H1 (cell line): ENCODE measurements at regions not wholly inside any gene's neighbourhood (a gene's known extent, or its start where the extent isn't known, plus 50 kb on each side); places are given as distances from the start of the nearest gene placed in this dataset.

Source experiments
- CTCF ChIA-PET: fragments of 300-600 bp; sonication (Branson Sonifier 250); formaldehyde crosslinking; loops from one replicate; lab custom pipeline; 2021; ENCODE audit not compliant: partially characterized antibody; lab: Charles Lee
- POLR2A ChIA-PET: fragments of 300-600 bp; sonication (Branson Sonifier 250); formaldehyde crosslinking; loops from one replicate; lab custom pipeline; 2021; ENCODE audit warnings: inconsistent platforms; ENCODE audit not compliant: partially characterized antibody; lab: Charles Lee
- DNase-seq, 2 experiments: peaks; one replicate each; pipeline versions ENCODE4 v3.0.0 to v3.0.0-alpha.2; 2010 to 2022; ENCODE audit warnings: low spot score in 2 of 2, low read depth in 1 of 2, mixed read lengths in 1 of 2
- FAIRE-seq: peaks from 2 replicates; lab custom pipeline; 2011; peaks lifted over from hg19 to GRCh38; lab: Jason Lieb, UNC
- H2AFZ ChIP-seq: 2 replicates; pipeline ENCODE4 v1.8.1; 2012; ENCODE audit warnings: low read length, inconsistent platforms
- H2AK5ac ChIP-seq: 2 replicates; pipeline ENCODE4 v1.6.1; 2013; ENCODE audit warnings: low read depth, low read length
- H2BK120ac ChIP-seq: replicated peaks from 2 replicates; pipeline ENCODE3; 2013; ENCODE audit warnings: low read depth, low read length, inconsistent platforms
- H2BK12ac ChIP-seq: 2 replicates; pipeline ENCODE4 v1.6.1; 2013; ENCODE audit warnings: low read depth, low read length
- H2BK15ac ChIP-seq: 2 replicates; pipeline ENCODE4 v1.6.1; 2013; ENCODE audit warnings: low read length
- H2BK20ac ChIP-seq: 2 replicates; pipeline ENCODE4 v1.6.1; 2013; ENCODE audit warnings: low read length
- H2BK5ac ChIP-seq: 2 replicates; pipeline ENCODE4 v1.6.1; 2013; ENCODE audit warnings: low read depth, low read length
- H3K14ac ChIP-seq: 2 replicates; pipeline ENCODE4 v1.6.1; 2013; ENCODE audit warnings: inconsistent platforms; ENCODE audit not compliant: insufficient read length
- H3K18ac ChIP-seq: 2 replicates; pipeline ENCODE4 v1.6.1; 2013; ENCODE audit warnings: low read length; ENCODE audit errors: extremely low read depth
- H3K23ac ChIP-seq: 2 replicates; pipeline ENCODE4 v1.6.1; 2013; ENCODE audit warnings: inconsistent platforms; ENCODE audit not compliant: insufficient read length
- H3K23me2 ChIP-seq: 2 replicates; pipeline ENCODE4 v1.6.1; 2013; ENCODE audit warnings: low read depth, low read length
- H3K27ac ChIP-seq: 2 replicates; pipeline ENCODE4 v1.6.1; 2011; ENCODE audit warnings: low read depth, low read length, inconsistent platforms
- H3K27me3 ChIP-seq, 4 experiments: replicated peaks in 1 of 4; 1 replicate in 1 of 4; 2 replicates in 3 of 4; pipeline versions ENCODE4 v1.6.1 to v1.8.1; 2011 to 2013; ENCODE audit warnings: low read length in 3 of 4, mild to moderate bottlenecking in 3 of 4, inconsistent platforms in 2 of 4, mixed read lengths in 2 of 4, moderate library complexity in 1 of 4; ENCODE audit not compliant: control insufficient read depth in 3 of 4, insufficient read depth in 3 of 4; ENCODE audit errors: extremely low read depth in 1 of 4
- H3K36me3 ChIP-seq, 4 experiments: 2 replicates each; pipeline versions ENCODE4 v1.6.1 to v1.8.1; 2011 to 2013; ENCODE audit warnings: mild to moderate bottlenecking in 4 of 4, low read length in 3 of 4, moderate library complexity in 2 of 4, control low read depth in 1 of 4, inconsistent platforms in 1 of 4; ENCODE audit not compliant: insufficient read depth in 4 of 4, control insufficient read depth in 2 of 4
- H3K4ac ChIP-seq: replicated peaks from 2 replicates; pipeline ENCODE3; 2013; ENCODE audit warnings: low read length, low read depth, mixed read lengths, inconsistent platforms; ENCODE audit not compliant: insufficient read length
- H3K4me1 ChIP-seq, 4 experiments: replicated peaks in 1 of 4; 1 replicate in 1 of 4; 2 replicates in 3 of 4; pipeline versions ENCODE4 v1.6.1 to v1.8.1; 2011 to 2013; ENCODE audit warnings: low read length in 3 of 4, inconsistent platforms in 2 of 4, mixed read lengths in 1 of 4; ENCODE audit not compliant: insufficient read depth in 4 of 4, control insufficient read depth in 3 of 4
- H3K4me2 ChIP-seq, 2 experiments: 2 replicates each; pipeline versions ENCODE4 v1.6.1 to v1.8.1; 2011 to 2013; ENCODE audit warnings: low read depth in 2 of 2, low read length in 2 of 2, control low read depth in 1 of 2, inconsistent platforms in 1 of 2, mild to moderate bottlenecking in 1 of 2; ENCODE audit not compliant: insufficient read depth in 1 of 2
- H3K4me3 ChIP-seq, 4 experiments: fragments of 200-600, 300-600 bp in 1 of 4; sonication (generic), shearing (Covaris generic), sonication (Bioruptor Twin) in 1 of 4; 2 replicates each; pipeline versions ENCODE4 v1.5.1 to v1.8.1; 2011 to 2016; ENCODE audit warnings: low read length in 4 of 4, low read depth in 3 of 4, control low read depth in 2 of 4, inconsistent platforms in 2 of 4, mild to moderate bottlenecking in 2 of 4, mixed read lengths in 1 of 4, moderate library complexity in 1 of 4; ENCODE audit not compliant: insufficient read depth in 2 of 4; ENCODE audit errors: extremely low read depth in 1 of 4
- H3K56ac ChIP-seq: replicated peaks from 2 replicates; pipeline ENCODE3; 2013; ENCODE audit warnings: low read depth, mild to moderate bottlenecking, mixed read lengths, low read length, inconsistent platforms; ENCODE audit not compliant: insufficient read length
- H3K79me1 ChIP-seq: 2 replicates; pipeline ENCODE4 v1.6.1; 2013; ENCODE audit warnings: low read depth, low read length, control low read depth
- H3K79me2 ChIP-seq, 2 experiments: 2 replicates each; pipeline versions ENCODE4 v1.6.1 to v1.8.1; 2012 to 2013; ENCODE audit warnings: low read length in 2 of 2, mild to moderate bottlenecking in 2 of 2, inconsistent platforms in 1 of 2; ENCODE audit not compliant: insufficient read depth in 2 of 2, control insufficient read depth in 1 of 2
- H3K9ac ChIP-seq, 4 experiments: replicated peaks in 1 of 4; 1 replicate in 1 of 4; 2 replicates in 3 of 4; pipeline versions ENCODE4 v1.6.1 to v1.8.1; 2011 to 2013; ENCODE audit warnings: low read depth in 3 of 4, low read length in 3 of 4, control low read depth in 2 of 4, mild to moderate bottlenecking in 2 of 4, moderate library complexity in 2 of 4, inconsistent platforms in 1 of 4; ENCODE audit errors: extremely low read depth in 1 of 4
- H3K9me3 ChIP-seq, 2 experiments: 2 replicates each; pipeline versions ENCODE4 v1.6.1 to v1.8.1; 2012 to 2013; ENCODE audit warnings: mild to moderate bottlenecking in 2 of 2, moderate library complexity in 2 of 2, control low read depth in 1 of 2, inconsistent platforms in 1 of 2, low read depth in 1 of 2, low read length in 1 of 2, mixed read lengths in 1 of 2; ENCODE audit not compliant: insufficient read depth in 2 of 2
- H4K20me1 ChIP-seq, 2 experiments: replicated peaks in 1 of 2; 2 replicates each; pipeline versions ENCODE3 to v1.8.1; 2011 to 2013; ENCODE audit warnings: inconsistent platforms in 2 of 2, low read length in 2 of 2, mild to moderate bottlenecking in 1 of 2; ENCODE audit not compliant: insufficient read depth in 2 of 2, control insufficient read depth in 1 of 2
- H4K5ac ChIP-seq: 2 replicates; pipeline ENCODE4 v1.6.1; 2013; ENCODE audit warnings: low read length, low read depth, mixed read lengths, inconsistent platforms; ENCODE audit not compliant: insufficient read length
- H4K8ac ChIP-seq: 2 replicates; pipeline ENCODE4 v1.8.0; 2013; ENCODE audit warnings: mild to moderate bottlenecking, moderate library complexity, low read length, inconsistent platforms; ENCODE audit not compliant: insufficient read depth; ENCODE audit errors: extremely low read depth
- H4K91ac ChIP-seq: replicated peaks from 2 replicates; pipeline ENCODE3; 2013; ENCODE audit warnings: low read length, mixed read lengths, inconsistent platforms; ENCODE audit not compliant: insufficient read length
- CBX8 ChIP-seq: fragments of 300-800, 300-1000 bp; sonication (generic); IDR thresholded peaks from 2 replicates; pipeline ENCODE4 v1.7.1; 2016; ENCODE audit warnings: low read depth, low read length, borderline replicate concordance
- EZH2 ChIP-seq: fragments of 200-600 bp; sonication (generic); IDR thresholded peaks from 2 replicates; pipeline ENCODE4 v1.7.1; 2012; ENCODE audit warnings: low read depth, mild to moderate bottlenecking, moderate library complexity, low read length, inconsistent platforms; ENCODE audit not compliant: severe bottlenecking
- FOSL1 ChIP-seq: IDR thresholded peaks from 2 replicates; pipeline ENCODE4 v1.6.1; 2011; ENCODE audit warnings: mild to moderate bottlenecking, low read depth, low read length, moderate library complexity; ENCODE audit not compliant: insufficient read depth
- JUND ChIP-seq: IDR thresholded peaks from 2 replicates; pipeline ENCODE4 v1.6.1; 2011; ENCODE audit warnings: mild to moderate bottlenecking, improper control_type of control experiment, low read length
- RFX5 ChIP-seq: IDR thresholded peaks from 2 replicates; pipeline ENCODE4 v1.6.1; 2011; ENCODE audit warnings: low read depth, low read length, improper control_type of control experiment, borderline replicate concordance
- RNF2 ChIP-seq: fragments of 200-900, 300-1000 bp; sonication (generic); IDR thresholded peaks from 2 replicates; pipeline ENCODE4 v1.7.1; 2016; ENCODE audit warnings: borderline replicate concordance, low read depth, mild to moderate bottlenecking, antibody characterized with exemption, low read length; ENCODE audit not compliant: poor library complexity, severe bottlenecking; ENCODE audit errors: missing control alignments
- SAP30 ChIP-seq: fragments of 300-600 bp; sonication (generic); IDR thresholded peaks from 2 replicates; pipeline ENCODE4 v1.7.1; 2012; ENCODE audit warnings: low read length, moderate library complexity, mild to moderate bottlenecking, inconsistent platforms; ENCODE audit not compliant: insufficient read depth, insufficient replicate concordance
- SUZ12 ChIP-seq: fragments of 200-600 bp; sonication (generic); IDR thresholded peaks from 2 replicates; pipeline ENCODE4 v1.6.1; 2012; ENCODE audit warnings: mild to moderate bottlenecking, inconsistent platforms, low read length, moderate library complexity, mixed read lengths
- TAF7 ChIP-seq: optimal IDR thresholded peaks from 2 replicates; pipeline ENCODE3; 2011; ENCODE audit warnings: low read depth, mild to moderate bottlenecking, inconsistent platforms, low read length, moderate library complexity, borderline replicate concordance
- WGBS, 2 experiments: shearing (Covaris generic) in 1 of 2; methylation state at CpG; one replicate each; pipeline versions ENCODE4 v1.1.6 to v1.1.7; 2013 to 2015; ENCODE audit warnings: low lambda C conversion rate in 2 of 2, mixed read lengths in 2 of 2, inconsistent platforms in 1 of 2, low coverage in 1 of 2, missing lambda C conversion rate in 1 of 2; ENCODE audit not compliant: insufficient replicate concordance in 2 of 2, insufficient coverage in 1 of 2, insufficient read length in 1 of 2; ENCODE audit errors: extremely low coverage in 1 of 2, missing lambda C conversion rate in 1 of 2; 5-methylcytosine and 5-hydroxymethylcytosine counted together

DNA sequence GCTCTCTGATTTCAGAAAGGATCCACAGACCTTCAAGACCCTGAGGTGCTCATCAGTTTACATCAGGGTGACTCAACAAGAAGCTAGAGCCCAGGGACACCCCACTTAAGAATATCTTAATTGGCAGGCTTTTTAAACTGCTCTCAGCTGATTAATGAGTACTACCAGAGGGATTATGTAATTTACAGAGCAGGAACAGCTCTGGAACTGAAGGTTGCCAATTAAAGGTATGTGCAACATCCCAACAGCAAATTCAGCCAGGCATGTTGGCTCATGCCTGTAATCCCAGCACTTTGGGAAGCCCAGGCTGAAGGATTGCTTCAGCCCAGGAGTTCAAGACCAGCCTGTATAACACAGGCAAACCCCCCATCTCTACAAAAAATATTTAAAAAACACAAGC lies 295.7 kb downstream of the SETD4 start (continued):
- no peak for TF ChIP-seq CBX8

- DNase-seq (no peak), FAIRE-seq (no peak)
- H2AFZ ChIP-seq: no peak overlapping the region
- H3K27me3 ChIP-seq: no peaks in the 10 kb centered on the region
- ChIA-PET POLR2A (no interaction called here), CTCF (no interaction called here)
- H3K4ac ChIP-seq: no peak overlapping the region
- H3K23me2 ChIP-seq: no peaks in the 10 kb centered on the region
- H3K14ac ChIP-seq: no peak overlapping the region
- no peak overlapping the region for H3K4me3 ChIP-seq
- H4K91ac ChIP-seq: no peak overlapping the region
- TF ChIP-seq RNF2 (no peak), SAP30 (no peak), FOSL1 (no peak), TAF7 (no peak), RFX5 (no peak), SUZ12 (no peak), EZH2 (no peak), JUND (no peak)
- no peak overlapping the region for H3K18ac ChIP-seq
- no peaks in the 10 kb centered on the region for H3K79me1 ChIP-seq
- no peak overlapping the region for H2AK5ac ChIP-seq
- no peak overlapping the region for H2BK120ac ChIP-seq
- H3K36me3 ChIP-seq: no peaks in the 10 kb centered on the region
- 90% methylated on average over 3 of the region's 3 CpGs; no CpG with 5 or more reads in 1 of the 2 experiments for WGBS, 2 experiments
- no peak overlapping the region for H2BK15ac ChIP-seq
- no peaks in the 10 kb centered on the region for H3K79me2 ChIP-seq
- H3K56ac ChIP-seq: no peak overlapping the region
- H2BK20ac ChIP-seq: no peak overlapping the region
- H4K8ac ChIP-seq: no peak overlapping the region
- no peak overlapping the region for H3K4me2 ChIP-seq
- H4K20me1 ChIP-seq: no peaks in the 10 kb centered on the region
- no peak overlapping the region for H3K27ac ChIP-seq
- H3K9ac ChIP-seq: no peak overlapping the region
- no peak overlapping the region for H4K5ac ChIP-seq
- no peak overlapping the region for H3K23ac ChIP-seq
- no peak overlapping the region for H2BK12ac ChIP-seq
- H3K4me1 ChIP-seq: peaks cover 0 to 7% (median 0%) of the 10 kb centered on the region in 4 experiments; a peak in 1 of 7 replicates
- H2BK5ac ChIP-seq: no peak overlapping the region
- H3K9me3 ChIP-seq: no peaks in the 10 kb centered on the region
Measured at GRCh38 chr21:35764077-35764476, 296.2 kb downstream of the SETD4 start.
